Left lobe of liver (tissue), 2 donors: ENCODE measurements at regions not wholly inside any gene's neighbourhood (a gene's known extent, or its start where the extent isn't known, plus 50 kb on each side); places are given as distances from the start of the nearest gene placed in this dataset.

ENCODE experiments used
- ATAC-seq: fragments of 200-7000 bp; cut with Tn5 transposase; one replicate; pipeline ENCODE4 v1.9.1; 2020; ENCODE audit warnings: mild to moderate bottlenecking, moderate library complexity
- DNase-seq: peaks from one replicate; pipeline ENCODE4 v3.0.0-alpha.2; 2020; ENCODE audit warnings: low spot score
- donor health status: DM: no; HTN: no; CAD: no; lungs with moderate emphysema.
- donor health status: DM: no; HTN: yes; CAD: no.

DNA sequence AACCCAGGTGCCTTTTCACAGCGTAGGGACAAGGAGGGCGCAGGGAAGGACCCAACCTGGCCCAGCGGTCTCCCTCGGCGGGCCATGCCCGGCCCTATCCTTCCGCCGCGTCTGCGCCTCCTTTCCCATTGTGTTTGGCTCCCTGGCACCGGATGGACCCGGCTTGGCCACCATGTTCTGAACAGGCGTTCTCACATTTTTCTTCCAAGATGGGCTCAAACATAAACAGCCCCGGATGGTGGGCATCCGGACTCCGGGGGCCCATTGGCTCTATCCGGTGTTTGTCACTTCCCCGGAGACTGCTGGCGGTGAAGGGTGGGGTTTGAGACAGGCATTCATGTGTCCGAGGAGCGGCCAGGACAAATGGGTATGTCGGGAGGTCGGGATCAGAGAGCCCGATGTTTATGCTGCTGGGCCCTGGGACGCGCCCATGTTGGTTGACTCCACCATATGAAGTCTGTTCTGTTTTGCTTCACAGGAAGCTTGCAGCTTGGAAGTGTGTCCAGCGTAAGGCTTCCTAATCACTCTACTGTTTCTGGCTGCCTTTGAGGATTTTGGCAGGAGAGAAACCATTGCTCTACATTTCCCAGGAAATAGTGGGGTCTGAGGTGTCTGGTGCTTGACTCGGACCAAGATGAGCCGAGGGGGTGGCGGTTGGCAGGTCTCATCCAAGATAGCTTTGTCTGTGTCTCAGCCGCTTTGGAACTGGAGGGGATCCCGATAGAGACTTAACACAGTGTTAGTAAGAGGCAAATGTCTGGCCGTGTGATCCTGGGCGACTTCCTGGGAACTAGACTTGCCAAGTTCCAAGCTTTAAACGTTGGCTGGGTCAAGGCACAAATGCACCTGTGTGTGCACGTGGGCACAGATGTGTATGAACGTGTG lies 188.3 kb downstream of the IRF8 start:
- ATAC-seq: no peak
- DNase-seq: no peak

GRCh38 chr16:86087896-86088230 lies 188.9 kb downstream of the IRF8 start:
- ATAC-seq: no peak
- no peak for DNase-seq

- DNase-seq (no peak), ATAC-seq (no peak)
These were observed 189.3 kb downstream of the IRF8 start for GRCh38 chr16:86088287-86088686.

GRCh38 chr16:86088816-86089215 lies 189.9 kb downstream of the IRF8 start:
- ATAC-seq: no peak
- no peak for DNase-seq

GRCh38 chr16:86089334-86089900 lies 190.5 kb downstream of the IRF8 start:
- DNase-seq (no peak), ATAC-seq (no peak)

GRCh38 chr16:86089991-86090390 lies 191.0 kb downstream of the IRF8 start:
- no peak for ATAC-seq
- DNase-seq: no peak

DNA sequence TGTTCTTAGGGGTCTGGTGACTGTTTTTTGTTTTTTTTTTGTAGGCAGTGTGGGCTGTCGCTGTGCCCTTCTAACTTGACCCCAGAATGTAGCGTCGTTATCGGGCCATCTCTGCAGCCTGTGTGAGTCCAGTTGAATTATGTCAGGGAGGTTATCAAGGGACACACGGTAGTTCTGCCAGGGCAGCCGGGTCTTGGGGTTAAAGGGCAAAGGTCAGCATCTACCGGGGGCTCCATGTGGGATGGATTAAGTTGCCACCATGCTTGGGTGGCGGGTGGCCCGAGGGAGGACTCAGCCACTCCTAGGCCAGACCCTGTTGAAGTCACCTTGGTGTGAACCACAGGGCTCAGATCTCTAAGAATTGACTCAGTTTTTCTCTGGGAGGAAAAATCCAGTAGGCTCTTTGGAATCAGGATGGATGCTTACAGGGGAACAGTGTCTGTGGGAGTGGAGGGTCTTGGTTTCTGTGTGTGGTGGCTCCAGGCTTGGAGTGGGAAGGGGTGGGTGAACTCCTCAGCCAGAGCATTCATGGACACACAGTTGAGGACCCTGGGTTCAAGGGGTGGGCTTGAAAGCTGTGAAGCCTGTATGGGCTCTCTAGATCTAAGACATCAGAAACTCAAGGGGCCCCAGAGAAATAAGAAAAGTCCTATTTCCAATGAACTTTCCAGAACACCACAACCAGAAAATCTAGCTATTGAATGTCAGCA lies 191.7 kb downstream of the IRF8 start:
- no peak for ATAC-seq
- DNase-seq: no peak

GRCh38 chr16:86091976-86092375 lies 193.0 kb downstream of the IRF8 start:
- no peak for DNase-seq

DNA sequence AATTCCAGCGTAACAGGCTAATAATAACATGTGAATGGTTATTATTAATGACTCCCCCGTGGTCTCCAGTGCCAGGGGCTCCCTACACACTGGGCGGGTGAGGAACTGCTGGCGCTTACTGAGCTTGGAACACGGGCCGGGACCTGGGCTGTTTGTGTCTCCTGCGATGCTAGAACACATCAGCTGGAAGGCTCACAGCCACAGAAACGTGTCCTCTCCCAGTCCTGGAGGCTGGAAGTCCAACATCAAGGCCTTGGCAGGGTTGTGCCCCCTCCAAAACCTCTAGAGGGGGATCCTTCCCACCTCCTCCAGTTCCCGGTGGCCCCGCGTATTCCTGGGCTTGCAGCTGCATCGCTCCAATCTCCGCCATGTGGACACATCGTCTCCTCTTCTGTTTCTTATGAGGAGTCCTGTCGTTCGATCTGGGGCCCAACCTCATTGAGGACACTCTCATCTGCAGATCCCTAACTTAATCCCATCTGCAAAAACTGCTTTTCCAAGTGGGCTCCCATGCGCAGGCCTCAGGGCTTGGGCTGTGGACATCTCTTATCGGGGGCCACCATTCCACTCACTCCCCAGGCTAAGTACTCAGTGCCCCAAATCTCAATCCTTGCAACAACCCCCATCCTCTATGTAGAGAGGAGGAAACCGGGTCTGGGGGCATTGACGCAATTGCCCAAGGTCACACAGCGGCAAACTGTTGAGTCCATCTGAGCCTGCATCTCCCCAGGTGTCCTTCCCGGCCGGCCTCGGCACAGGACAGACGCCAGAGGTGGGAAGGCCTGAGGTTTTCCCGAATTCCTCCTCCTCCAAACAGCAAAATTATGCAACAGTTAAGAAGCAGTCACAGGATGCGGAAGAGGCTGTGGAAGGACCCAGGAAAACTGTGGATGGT lies 193.9 kb downstream of the IRF8 start:
- DNase-seq (no peak), ATAC-seq (no peak)

More at GRCh38 chr16:86091976-86092375, 193.0 kb downstream of the IRF8 start:
- no peak for ATAC-seq

DNA sequence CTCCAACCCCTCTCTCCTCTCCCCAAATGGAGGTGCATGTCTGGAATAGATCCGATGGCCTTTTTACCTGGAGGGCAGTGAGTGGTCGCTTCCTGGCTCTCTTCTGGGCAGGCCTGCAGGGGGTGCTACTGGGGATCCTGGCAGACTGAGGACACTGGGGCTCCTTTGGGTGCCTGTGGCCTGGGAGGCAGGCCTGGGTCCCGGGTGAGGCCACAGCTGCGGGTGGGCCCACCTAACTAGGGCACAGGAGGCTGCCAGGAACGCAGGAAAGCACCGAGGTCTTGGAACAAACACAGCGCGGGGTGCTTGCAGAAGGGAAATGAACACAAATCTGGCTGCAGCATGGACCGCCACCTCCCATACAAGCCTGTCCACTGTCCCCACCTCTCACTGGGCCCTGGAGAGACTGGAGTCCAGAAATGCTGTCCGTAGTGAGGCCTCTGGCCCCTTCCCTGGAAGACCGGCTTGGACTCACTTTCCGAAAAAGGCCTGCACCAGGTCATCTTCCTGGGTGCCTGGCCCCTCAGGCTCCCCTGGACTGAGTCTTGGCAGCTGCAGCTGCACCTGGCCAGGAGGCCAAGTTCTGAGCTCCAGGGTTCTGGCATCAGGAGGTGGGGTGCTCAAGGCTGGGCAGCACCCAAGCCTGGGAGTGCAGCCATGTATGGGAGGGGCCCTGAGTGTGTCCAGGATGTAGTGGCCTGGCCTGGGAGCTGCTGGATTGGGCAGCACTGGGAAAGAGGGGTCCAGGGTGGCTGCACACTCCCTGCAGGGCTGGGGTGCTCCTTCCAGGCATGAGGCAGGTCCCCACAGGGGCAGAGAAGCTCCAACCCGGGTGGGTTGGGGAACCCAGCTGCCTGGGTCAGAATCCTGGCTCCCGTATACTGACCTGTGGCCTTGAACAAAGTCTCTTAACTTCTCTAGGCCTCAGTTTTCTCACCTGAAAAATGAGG lies 195.1 kb downstream of the IRF8 start:
- DNase-seq: no peak
- ATAC-seq: no peak

DNA sequence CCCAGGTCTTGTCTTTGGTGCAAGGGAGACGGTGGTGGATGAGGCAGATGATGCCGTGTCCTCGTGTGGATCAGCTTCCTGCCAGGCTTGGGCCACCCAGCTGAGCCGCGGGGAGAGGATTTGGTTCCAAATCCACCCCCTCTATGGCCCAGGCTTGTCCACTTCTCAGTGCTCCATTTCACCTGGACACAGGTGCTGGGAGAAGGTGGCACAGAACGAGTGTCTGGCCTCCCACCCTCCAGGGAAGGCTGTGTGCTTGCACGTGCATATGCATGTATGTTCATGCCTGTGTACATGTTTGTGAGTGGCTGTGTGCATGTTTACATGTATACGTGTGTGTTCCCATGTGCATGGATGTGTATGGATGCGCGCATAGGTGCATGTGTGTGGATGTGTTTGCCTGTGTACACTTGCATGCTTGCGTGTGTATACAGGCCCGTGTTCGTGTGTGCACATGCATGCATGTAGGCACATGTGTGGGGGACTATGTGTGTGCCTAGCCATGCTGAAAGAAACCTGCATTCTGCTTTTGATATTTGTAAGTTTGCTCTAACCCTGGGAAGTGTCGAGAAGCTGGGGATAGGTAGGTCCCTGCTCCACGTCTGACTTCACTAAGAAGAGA lies 196.3 kb downstream of the IRF8 start:
- ATAC-seq: no peak
- DNase-seq: no peak

DNA sequence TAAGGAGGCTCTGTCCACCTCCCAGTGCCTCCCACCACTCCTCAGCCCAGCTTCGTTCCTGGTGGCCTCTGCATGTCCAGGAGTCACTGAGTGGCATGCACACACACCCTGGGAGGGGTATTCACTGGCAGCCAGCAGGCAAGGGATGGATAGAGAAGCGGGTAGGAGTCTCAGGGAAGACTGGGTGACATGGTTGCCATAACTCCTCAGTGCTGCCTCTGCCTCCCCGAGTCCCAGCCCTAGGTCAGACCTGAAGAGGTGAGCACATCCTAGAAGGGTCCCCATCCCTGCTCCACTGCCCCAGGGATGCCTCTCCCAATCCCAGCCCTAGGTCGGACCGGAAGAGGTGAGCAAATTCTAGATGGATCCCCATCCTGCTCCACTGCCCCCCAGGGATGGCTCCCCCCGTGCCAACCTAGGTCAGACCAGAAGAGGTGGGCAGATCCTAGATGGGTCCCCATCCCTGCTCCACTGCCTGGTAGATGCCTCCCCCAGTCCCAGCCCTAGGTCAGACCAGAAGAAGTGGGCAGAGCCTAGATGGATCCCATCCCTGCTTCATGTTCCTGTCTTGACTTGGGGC lies 197.0 kb downstream of the IRF8 start:
- no peak for DNase-seq
- ATAC-seq: no peak

- no peak for DNase-seq
- ATAC-seq: no peak
These were observed 197.9 kb downstream of the IRF8 start for GRCh38 chr16:86096850-86097249.

GRCh38 chr16:86099326-86099725 lies 200.4 kb downstream of the IRF8 start:
- no peak for DNase-seq
- no peak for ATAC-seq

GRCh38 chr16:86100205-86101136 lies 201.5 kb downstream of the IRF8 start:
- DNase-seq (no peak), ATAC-seq (no peak)

GRCh38 chr16:86101137-86101896 lies 202.4 kb downstream of the IRF8 start:
- no peak for ATAC-seq
- DNase-seq: no peak

GRCh38 chr16:86101897-86102157 lies 202.9 kb downstream of the IRF8 start:
- ATAC-seq: no peak
- DNase-seq: no peak

GRCh38 chr16:86103320-86103719 lies 204.4 kb downstream of the IRF8 start:
- DNase-seq (no peak), ATAC-seq (no peak)
